Parathyroid adenoma (tissue), 2 donors: ENCODE measurements at regions not wholly inside any gene's neighbourhood (a gene's known extent, or its start where the extent isn't known, plus 50 kb on each side); places are given as distances from the start of the nearest gene placed in this dataset.

Experiments
- H2AFZ ChIP-seq: fragments of 300-600 bp; sonication (generic); one replicate; pipeline ENCODE4 v1.7.0; 2017; ENCODE audit warnings: antibody characterized with exemption, mild to moderate bottlenecking
- H3K27ac ChIP-seq: fragments of 300-600 bp; sonication (generic); one replicate; pipeline ENCODE4 v1.7.0; 2017
- H3K27me3 ChIP-seq: fragments of 300-600 bp; sonication (generic); one replicate; pipeline ENCODE4 v1.7.0; 2017; ENCODE audit warnings: low read length; ENCODE audit not compliant: control insufficient read depth, insufficient read depth
- H3K36me3 ChIP-seq: fragments of 300-600 bp; sonication (generic); one replicate; pipeline ENCODE4 v1.7.0; 2017; ENCODE audit warnings: low read length; ENCODE audit not compliant: control insufficient read depth, insufficient read depth
- H3K4me1 ChIP-seq: fragments of 300-600 bp; sonication (generic); one replicate; pipeline ENCODE4 v1.7.0; 2017; ENCODE audit warnings: control low read depth
- H3K4me2 ChIP-seq: fragments of 300-600 bp; sonication (generic); one replicate; pipeline ENCODE4 v1.7.0; 2017; ENCODE audit warnings: low read length
- H3K4me3 ChIP-seq: fragments of 300-600 bp; sonication (generic); one replicate; pipeline ENCODE4 v1.7.0; 2017; ENCODE audit warnings: low read depth, low read length
- H3K79me2 ChIP-seq: fragments of 300-600 bp; sonication (generic); one replicate; pipeline ENCODE4 v1.7.0; 2017; ENCODE audit warnings: control low read depth
- H3K9ac ChIP-seq: fragments of 300-600 bp; sonication (generic); one replicate; pipeline ENCODE4 v1.7.0; 2017; ENCODE audit warnings: mild to moderate bottlenecking
- H3K9me3 ChIP-seq: fragments of 300-600 bp; sonication (generic); one replicate; pipeline ENCODE4 v1.7.0; 2017; ENCODE audit warnings: low read length; ENCODE audit not compliant: control insufficient read depth
- TF ChIP-seq, protein P1 (sequence below): fragments of 300-600 bp; sonication (generic); IDR thresholded peaks from one replicate; pipeline ENCODE4 v1.7.0; 2017; ENCODE audit warnings: antibody characterized with exemption, mild to moderate bottlenecking
- donor health status: primary hyperparathyroidism.

GRCh38 chr4:26124753-26125321 lies 196.0 kb upstream of the RBPJ start:
- H3K36me3 ChIP-seq: no peaks in the 10 kb centered on the region
- H3K27ac ChIP-seq: no peak overlapping the region
- TF ChIP-seq, protein P1, sequence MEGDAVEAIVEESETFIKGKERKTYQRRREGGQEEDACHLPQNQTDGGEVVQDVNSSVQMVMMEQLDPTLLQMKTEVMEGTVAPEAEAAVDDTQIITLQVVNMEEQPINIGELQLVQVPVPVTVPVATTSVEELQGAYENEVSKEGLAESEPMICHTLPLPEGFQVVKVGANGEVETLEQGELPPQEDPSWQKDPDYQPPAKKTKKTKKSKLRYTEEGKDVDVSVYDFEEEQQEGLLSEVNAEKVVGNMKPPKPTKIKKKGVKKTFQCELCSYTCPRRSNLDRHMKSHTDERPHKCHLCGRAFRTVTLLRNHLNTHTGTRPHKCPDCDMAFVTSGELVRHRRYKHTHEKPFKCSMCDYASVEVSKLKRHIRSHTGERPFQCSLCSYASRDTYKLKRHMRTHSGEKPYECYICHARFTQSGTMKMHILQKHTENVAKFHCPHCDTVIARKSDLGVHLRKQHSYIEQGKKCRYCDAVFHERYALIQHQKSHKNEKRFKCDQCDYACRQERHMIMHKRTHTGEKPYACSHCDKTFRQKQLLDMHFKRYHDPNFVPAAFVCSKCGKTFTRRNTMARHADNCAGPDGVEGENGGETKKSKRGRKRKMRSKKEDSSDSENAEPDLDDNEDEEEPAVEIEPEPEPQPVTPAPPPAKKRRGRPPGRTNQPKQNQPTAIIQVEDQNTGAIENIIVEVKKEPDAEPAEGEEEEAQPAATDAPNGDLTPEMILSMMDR: no peak
- no peaks in the 10 kb centered on the region for H3K9me3 ChIP-seq
- H2AFZ ChIP-seq: no peak overlapping the region
- no peaks in the 10 kb centered on the region for H3K27me3 ChIP-seq
- no peaks in the 10 kb centered on the region for H3K79me2 ChIP-seq
- no peak overlapping the region for H3K4me2 ChIP-seq
- no peak overlapping the region for H3K9ac ChIP-seq
- no peaks in the 10 kb centered on the region for H3K4me1 ChIP-seq
- no peak overlapping the region for H3K4me3 ChIP-seq

DNA sequence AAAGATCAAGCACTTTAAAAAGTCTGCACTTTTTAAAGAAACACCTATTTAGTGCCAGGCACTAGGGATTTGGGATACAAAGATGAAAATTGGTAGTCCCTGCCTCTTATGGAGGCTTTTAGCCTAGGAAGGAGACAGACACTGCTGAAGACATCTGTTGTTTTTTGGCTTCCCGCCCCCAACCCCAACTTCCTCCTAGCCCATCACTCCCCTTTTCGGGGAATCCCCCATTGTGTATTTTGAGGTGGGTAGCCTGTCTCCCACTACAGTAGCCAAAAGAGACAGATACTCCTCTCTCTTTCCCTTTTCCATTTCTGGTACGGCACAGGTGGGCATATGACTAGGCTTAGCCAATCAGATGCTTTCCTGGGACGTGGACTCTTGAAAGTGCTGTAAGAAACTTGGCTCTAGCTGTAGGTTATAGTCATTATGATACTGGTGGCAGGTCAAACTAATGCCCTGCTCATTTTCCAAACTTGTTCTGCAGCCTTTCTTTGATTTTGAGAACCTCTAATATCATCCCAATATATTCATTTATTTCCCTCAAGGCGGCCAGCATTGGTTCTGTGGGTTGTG lies 194.6 kb upstream of the RBPJ start:
- Histone ChIP-seq H3K27me3 (no peaks in the 10 kb centered on the region), H2AFZ (no peak overlapping the region), H3K4me3 (no peak overlapping the region), H3K9ac (no peak overlapping the region), H3K9me3 (no peaks in the 10 kb centered on the region), H3K4me1 (no peaks in the 10 kb centered on the region), H3K36me3 (no peaks in the 10 kb centered on the region), H3K4me2 (no peak overlapping the region), H3K79me2 (no peaks in the 10 kb centered on the region), H3K27ac (no peak overlapping the region)
- TF ChIP-seq, protein P1: no peak

DNA sequence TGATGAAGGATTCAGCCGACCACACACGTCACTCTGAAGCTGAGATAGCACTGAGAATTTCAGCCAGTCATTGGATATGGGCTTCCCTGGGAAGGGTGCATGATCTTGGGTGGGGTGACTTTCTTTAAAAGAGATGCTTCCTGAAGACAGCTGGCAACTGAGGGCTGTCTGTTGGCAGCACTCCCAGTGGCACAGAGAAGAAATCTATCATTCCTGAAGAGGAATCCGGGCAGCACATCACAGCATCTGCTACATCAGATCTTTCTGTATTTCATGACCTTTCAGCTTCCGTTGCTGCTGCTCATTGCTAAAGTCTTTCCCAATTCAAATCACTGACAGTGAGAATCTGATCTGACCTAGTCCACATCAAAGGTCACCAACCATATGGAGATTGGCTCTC lies 193.8 kb upstream of the RBPJ start:
- TF ChIP-seq, protein P1: no peak
- Histone ChIP-seq H3K9ac (no peak overlapping the region), H2AFZ (no peak overlapping the region), H3K27ac (no peak overlapping the region), H3K4me2 (no peak overlapping the region), H3K9me3 (no peaks in the 10 kb centered on the region), H3K27me3 (no peaks in the 10 kb centered on the region), H3K79me2 (no peaks in the 10 kb centered on the region), H3K4me3 (no peak overlapping the region), H3K4me1 (no peaks in the 10 kb centered on the region), H3K36me3 (no peaks in the 10 kb centered on the region)

DNA sequence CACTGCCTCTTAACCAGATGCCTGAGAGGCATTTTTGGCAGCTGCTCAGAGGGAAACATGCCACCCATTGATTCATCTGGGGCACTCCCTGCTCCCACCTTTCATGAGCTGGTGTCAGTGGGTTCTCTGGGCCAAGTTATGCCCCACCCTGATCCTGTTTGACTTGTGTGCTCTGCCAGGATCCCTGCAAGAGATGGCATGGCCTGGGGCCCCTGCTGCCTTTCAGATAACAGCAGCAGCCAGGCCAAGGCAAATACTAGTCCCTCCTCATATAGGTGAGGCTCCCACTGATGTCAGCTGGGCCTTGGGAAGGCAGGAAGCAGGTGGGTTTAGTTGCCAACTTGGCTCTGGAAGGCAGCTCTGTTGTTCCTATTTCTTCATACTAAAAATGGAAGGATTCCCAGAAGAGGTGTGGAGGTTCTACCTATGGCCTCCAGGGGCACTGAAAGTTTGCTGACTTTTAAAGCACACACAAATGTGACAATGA lies 192.9 kb upstream of the RBPJ start:
- no peak overlapping the region for H2AFZ ChIP-seq
- H3K9ac ChIP-seq: no peak overlapping the region
- TF ChIP-seq, protein P1: no peak
- no peak overlapping the region for H3K4me3 ChIP-seq
- H3K4me2 ChIP-seq: no peak overlapping the region
- H3K9me3 ChIP-seq: no peaks in the 10 kb centered on the region
- H3K27ac ChIP-seq: no peak overlapping the region
- H3K4me1 ChIP-seq: no peaks in the 10 kb centered on the region
- H3K27me3 ChIP-seq: no peaks in the 10 kb centered on the region
- no peaks in the 10 kb centered on the region for H3K36me3 ChIP-seq
- H3K79me2 ChIP-seq: no peaks in the 10 kb centered on the region

DNA sequence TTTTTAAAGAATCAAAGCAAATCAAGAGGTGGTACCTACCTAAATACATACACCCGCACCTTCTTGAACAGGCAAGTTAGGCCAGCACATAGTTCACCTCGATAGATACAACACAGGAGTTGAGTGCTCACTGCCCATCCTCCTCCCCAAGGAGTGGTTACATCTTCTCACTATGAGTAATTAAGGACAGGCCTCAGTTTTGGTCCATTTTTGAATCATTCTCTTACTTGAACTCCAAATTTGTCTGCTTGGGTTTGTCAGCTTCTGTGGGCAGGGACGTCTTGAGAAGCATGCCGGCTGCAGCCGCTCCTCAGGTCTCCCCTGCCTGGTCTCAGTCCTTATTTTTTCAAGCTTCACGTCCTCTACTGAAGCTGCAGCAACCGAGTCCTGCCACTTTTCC lies 190.6 kb upstream of the RBPJ start:
- Histone ChIP-seq H3K9ac (no peak overlapping the region), H3K4me2 (no peak overlapping the region), H2AFZ (no peak overlapping the region), H3K36me3 (no peaks in the 10 kb centered on the region), H3K4me3 (no peak overlapping the region), H3K27ac (no peak overlapping the region), H3K79me2 (no peaks in the 10 kb centered on the region), H3K4me1 (no peaks in the 10 kb centered on the region), H3K27me3 (no peaks in the 10 kb centered on the region), H3K9me3 (no peaks in the 10 kb centered on the region)
- TF ChIP-seq, protein P1: no peak
